ENCODE measurements at regions not wholly inside any gene's neighbourhood (a gene's known extent, or its start where the extent isn't known, plus 50 kb on each side); places are given as distances from the start of the nearest gene placed in this dataset.

- H3K4me2 ChIP-seq (ENCODE audit: low read depth, low read length) = peak overlapping the region; percentile 13
- peaks cover 58% of the 10 kb centered on the region for H3K4me1 ChIP-seq (ENCODE audit: low read length)
- DNase-seq = no peak
- no peak overlapping the region for H3K9ac ChIP-seq (ENCODE audit: low read length)
- H3K36me3 ChIP-seq (replicated peaks; ENCODE audit: insufficient read depth, low read length) = no peaks in the 10 kb centered on the region
- no peaks in the 10 kb centered on the region for H3K27me3 ChIP-seq (replicated peaks; ENCODE audit: insufficient read depth, low read length)
- no peaks in the 10 kb centered on the region for H3K79me2 ChIP-seq (ENCODE audit: low read length)
- no peak overlapping the region for H3K27ac ChIP-seq (ENCODE audit: low read length)
- no peak overlapping the region for H3K4me3 ChIP-seq (ENCODE audit: low read length)
- H3K9me2 ChIP-seq (replicated peaks; ENCODE audit: insufficient read depth, low read length) = no peaks in the 10 kb centered on the region
- H2AFZ ChIP-seq (ENCODE audit: low read length) = no peak overlapping the region
- H4K20me1 ChIP-seq (ENCODE audit: insufficient read depth, low read length) = no peaks in the 10 kb centered on the region
- TF ChIP-seq EZH2 (optimal IDR thresholded peaks at IDR 0.05; ENCODE audit: low read depth, low read length) = no peak
- TF ChIP-seq EZH2phosphoT487 (IDR thresholded peaks at IDR 0.05; ENCODE audit: low read length) = no peak
- H3F3A ChIP-seq (ENCODE audit: insufficient read depth, low read length) = peaks cover 32% of the 10 kb centered on the region
- H3K9me3 ChIP-seq (replicated peaks; ENCODE audit: insufficient read depth, low read length) = no peaks in the 10 kb centered on the region
Measured at GRCh38 chr22:48100685-48101417, 1338.4 kb downstream of the TBC1D22A start.

DNA sequence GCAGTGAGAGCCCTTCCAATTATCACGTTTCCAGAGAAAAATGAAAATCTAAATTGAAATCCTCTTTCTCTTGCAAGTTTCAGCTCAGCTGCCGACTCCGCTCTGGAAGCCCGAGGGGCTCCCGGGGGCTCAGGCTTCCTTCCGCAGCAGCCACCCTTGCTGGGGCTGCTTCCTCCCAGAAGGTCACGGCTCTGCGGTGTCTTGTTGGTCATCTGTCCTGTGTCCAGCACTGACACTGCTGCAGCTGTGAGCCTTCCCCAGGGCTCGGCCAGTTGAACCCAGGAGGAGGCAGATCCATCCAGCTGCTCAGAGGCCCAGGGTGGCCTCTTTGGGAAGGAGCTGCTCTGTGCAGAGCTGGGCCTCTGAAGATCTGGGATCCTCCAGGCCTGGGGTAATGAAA is 1337.2 kb downstream of the TBC1D22A start:
- Histone ChIP-seq H3K9me2 (replicated peaks; ENCODE audit: insufficient read depth, low read length) (no peaks in the 10 kb centered on the region), H2AFZ (ENCODE audit: low read length) (peak overlapping the region; percentile 74; the same call in 1 of the 2 replicates), H3K27ac (ENCODE audit: low read length) (peak overlapping the region; percentile 99), H3K4me3 (ENCODE audit: low read length) (no peak overlapping the region), H3K27me3 (replicated peaks; ENCODE audit: insufficient read depth, low read length) (no peaks in the 10 kb centered on the region), H3K9ac (ENCODE audit: low read length) (peak overlapping the region; percentile 76; the same call in 1 of the 2 replicates), H3K79me2 (ENCODE audit: low read length) (no peaks in the 10 kb centered on the region), H4K20me1 (ENCODE audit: insufficient read depth, low read length) (no peaks in the 10 kb centered on the region), H3K36me3 (replicated peaks; ENCODE audit: insufficient read depth, low read length) (no peaks in the 10 kb centered on the region), H3K9me3 (replicated peaks; ENCODE audit: insufficient read depth, low read length) (no peaks in the 10 kb centered on the region), H3K4me2 (ENCODE audit: low read depth, low read length) (no peak overlapping the region), H3K4me1 (ENCODE audit: low read length) (peaks cover 68% of the 10 kb centered on the region), H3F3A (ENCODE audit: insufficient read depth, low read length) (peaks cover 35% of the 10 kb centered on the region)
- DNase-seq = no peak
- TF ChIP-seq CTCF (IDR thresholded peaks at IDR 0.05; ENCODE audit: low read length) (no peak), EZH2phosphoT487 (IDR thresholded peaks at IDR 0.05; ENCODE audit: low read length) (no peak)

DNA sequence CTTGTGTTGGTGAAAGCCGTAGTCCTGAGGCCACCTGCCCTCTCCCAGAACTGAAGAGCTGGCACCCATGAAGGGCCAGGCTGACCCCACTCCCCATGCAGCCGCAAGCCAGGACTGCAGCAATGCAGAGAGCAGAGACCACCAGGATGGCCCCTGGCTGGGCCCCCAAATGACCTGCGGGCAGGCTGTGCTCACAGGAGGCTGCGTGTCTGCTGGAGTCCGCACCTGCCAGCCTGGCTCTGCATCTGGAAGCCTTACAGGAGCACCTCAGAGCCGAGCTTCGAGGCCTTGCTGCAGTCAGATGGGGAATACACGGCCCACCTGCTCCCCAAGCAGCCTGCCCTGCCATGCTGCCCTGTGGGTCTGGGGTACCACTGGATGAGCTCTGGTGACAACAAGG is 1336.8 kb downstream of the TBC1D22A start:
- no peaks in the 10 kb centered on the region for H3K36me3 ChIP-seq (replicated peaks; ENCODE audit: insufficient read depth, low read length)

More for the DNA sequence above, 1336.8 kb downstream of the TBC1D22A start:
- TF ChIP-seq CTCF (IDR thresholded peaks at IDR 0.05; ENCODE audit: low read length) (no peak), EZH2phosphoT487 (IDR thresholded peaks at IDR 0.05; ENCODE audit: low read length) (no peak), EZH2 (optimal IDR thresholded peaks at IDR 0.05; ENCODE audit: low read depth, low read length) (no peak)
- no peak for DNase-seq
- H3K9me3 ChIP-seq (replicated peaks; ENCODE audit: insufficient read depth, low read length) = no peaks in the 10 kb centered on the region
- H3K4me2 ChIP-seq (ENCODE audit: low read depth, low read length) = peak overlapping the region; percentile 70
- peak overlapping the region; percentile 76 for H3K9ac ChIP-seq (ENCODE audit: low read length)
- H3K4me1 ChIP-seq (ENCODE audit: low read length) = peaks cover 68% of the 10 kb centered on the region
- no peak overlapping the region for H3K4me3 ChIP-seq (ENCODE audit: low read length)
- H4K20me1 ChIP-seq (ENCODE audit: insufficient read depth, low read length) = no peaks in the 10 kb centered on the region
- H3K79me2 ChIP-seq (ENCODE audit: low read length) = no peaks in the 10 kb centered on the region
- no peaks in the 10 kb centered on the region for H3K9me2 ChIP-seq (replicated peaks; ENCODE audit: insufficient read depth, low read length)
- H3K27me3 ChIP-seq (replicated peaks; ENCODE audit: insufficient read depth, low read length) = no peaks in the 10 kb centered on the region
- peaks cover 35% of the 10 kb centered on the region for H3F3A ChIP-seq (ENCODE audit: insufficient read depth, low read length)
- H2AFZ ChIP-seq (ENCODE audit: low read length) = peak overlapping the region; percentile 74
- peak overlapping the region; percentile 99 for H3K27ac ChIP-seq (ENCODE audit: low read length)

All from MM.1S (cell line).